ENCODE measurements at regions not wholly inside any gene's neighbourhood (a gene's known extent, or its start where the extent isn't known, plus 50 kb on each side); places are given as distances from the start of the nearest gene placed in this dataset.

- TF ChIP-seq REST (IDR thresholded peaks at IDR 0.05; ENCODE audit: insufficient read depth in 1 of 2, low read depth in 2 of 2, low read length in 2 of 2) = no peak
- no peak for TF ChIP-seq FOXP2 (optimal IDR thresholded peaks at IDR 0.05; ENCODE audit: borderline replicate concordance, extremely low read depth, extremely low read length, insufficient read depth)
- no peak for TF ChIP-seq TAF1 (IDR thresholded peaks at IDR 0.05; ENCODE audit: borderline replicate concordance, insufficient read depth, low read length)
- no peak for TF ChIP-seq POLR2AphosphoS5 (IDR thresholded peaks at IDR 0.05; ENCODE audit: low read depth, low read length)
Measured at GRCh38 chr16:5298202-5298601, 200.6 kb upstream of the EEF2KMT start.
